ENCODE measurements at regions not wholly inside any gene's neighbourhood (a gene's known extent, or its start where the extent isn't known, plus 50 kb on each side); places are given as distances from the start of the nearest gene placed in this dataset.
"Not testable (repeated sequence)": the region's sequence is repeated elsewhere in the genome, so short reads cannot be mapped to it uniquely, and the experiment has no call there.

DNA sequence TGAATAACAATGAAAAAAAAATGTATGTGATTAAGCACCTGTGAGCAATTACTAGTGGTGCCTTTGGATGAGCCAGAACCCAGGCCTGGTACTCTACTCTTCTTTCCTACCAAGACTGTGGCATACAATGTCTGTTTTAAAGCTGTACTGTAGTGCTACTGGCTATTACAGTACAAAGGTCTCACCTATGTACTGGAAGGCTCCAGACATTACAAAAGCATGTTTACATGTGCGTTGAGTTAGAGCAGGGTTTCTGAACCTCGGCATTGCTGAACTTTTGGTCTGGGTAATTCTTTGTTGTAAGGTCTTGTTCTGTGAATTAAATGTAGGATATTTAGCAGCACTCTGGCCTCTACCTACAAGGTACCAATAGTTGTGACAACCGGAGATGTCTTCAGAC lies 153.8 kb downstream of the SPATA18 start:
- TF ChIP-seq, protein P1, sequence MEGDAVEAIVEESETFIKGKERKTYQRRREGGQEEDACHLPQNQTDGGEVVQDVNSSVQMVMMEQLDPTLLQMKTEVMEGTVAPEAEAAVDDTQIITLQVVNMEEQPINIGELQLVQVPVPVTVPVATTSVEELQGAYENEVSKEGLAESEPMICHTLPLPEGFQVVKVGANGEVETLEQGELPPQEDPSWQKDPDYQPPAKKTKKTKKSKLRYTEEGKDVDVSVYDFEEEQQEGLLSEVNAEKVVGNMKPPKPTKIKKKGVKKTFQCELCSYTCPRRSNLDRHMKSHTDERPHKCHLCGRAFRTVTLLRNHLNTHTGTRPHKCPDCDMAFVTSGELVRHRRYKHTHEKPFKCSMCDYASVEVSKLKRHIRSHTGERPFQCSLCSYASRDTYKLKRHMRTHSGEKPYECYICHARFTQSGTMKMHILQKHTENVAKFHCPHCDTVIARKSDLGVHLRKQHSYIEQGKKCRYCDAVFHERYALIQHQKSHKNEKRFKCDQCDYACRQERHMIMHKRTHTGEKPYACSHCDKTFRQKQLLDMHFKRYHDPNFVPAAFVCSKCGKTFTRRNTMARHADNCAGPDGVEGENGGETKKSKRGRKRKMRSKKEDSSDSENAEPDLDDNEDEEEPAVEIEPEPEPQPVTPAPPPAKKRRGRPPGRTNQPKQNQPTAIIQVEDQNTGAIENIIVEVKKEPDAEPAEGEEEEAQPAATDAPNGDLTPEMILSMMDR (IDR thresholded peaks at IDR 0.05; ENCODE audit: insufficient read depth, low read depth, low read length), result no peak
- DNase-seq (ENCODE audit: low read depth), result no peak
- no peak overlapping the region for H3K4me3 ChIP-seq (ENCODE audit: low read depth, low read length)

DNA sequence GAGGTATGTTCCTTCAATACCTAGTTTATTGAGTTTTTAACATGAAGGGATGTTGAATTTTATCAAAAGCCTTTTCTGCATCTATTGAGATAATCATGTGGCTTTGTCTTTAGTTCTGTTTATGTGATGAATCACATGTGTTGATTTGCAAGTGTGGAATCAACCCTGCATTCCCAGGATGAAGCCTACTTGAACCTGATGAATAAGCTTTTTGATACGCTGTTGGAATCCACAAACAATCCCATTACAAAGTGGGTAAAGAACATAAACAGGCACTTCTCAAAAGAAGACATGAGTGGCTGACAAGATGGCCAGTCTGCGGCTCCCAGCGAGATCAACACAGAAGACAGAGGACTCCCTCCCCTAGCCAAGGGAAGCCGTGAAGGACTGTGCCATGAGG lies 156.0 kb downstream of the SPATA18 start:
- not testable (repeated sequence) for H3K4me3 ChIP-seq (ENCODE audit: low read depth, low read length); DNase-seq (ENCODE audit: low read depth)

DNA sequence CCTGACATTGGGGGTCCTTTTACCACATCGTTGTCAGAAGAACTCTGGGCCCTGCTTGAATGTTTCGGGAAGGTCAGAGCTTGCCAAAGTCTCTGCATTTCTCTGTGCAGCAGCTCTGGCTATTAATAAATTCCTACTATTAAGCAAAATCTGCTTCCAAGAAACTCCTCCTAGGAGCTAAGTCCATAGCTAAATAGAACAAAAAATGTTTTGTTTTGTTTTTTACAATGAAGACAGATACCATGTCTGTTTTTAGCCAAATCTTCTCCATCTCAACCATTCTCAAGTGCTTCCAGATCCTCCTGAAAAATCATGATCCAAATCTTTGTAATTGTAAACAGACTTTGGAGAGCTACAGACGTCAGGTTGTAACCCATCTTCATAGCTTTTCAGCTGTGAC lies 161.6 kb downstream of the SPATA18 start:
- TF ChIP-seq, protein P1 (IDR thresholded peaks at IDR 0.05; ENCODE audit: insufficient read depth, low read depth, low read length), result no peak
- no peak for DNase-seq (ENCODE audit: low read depth)
- no peak overlapping the region for H3K4me3 ChIP-seq (ENCODE audit: low read depth, low read length)

DNA sequence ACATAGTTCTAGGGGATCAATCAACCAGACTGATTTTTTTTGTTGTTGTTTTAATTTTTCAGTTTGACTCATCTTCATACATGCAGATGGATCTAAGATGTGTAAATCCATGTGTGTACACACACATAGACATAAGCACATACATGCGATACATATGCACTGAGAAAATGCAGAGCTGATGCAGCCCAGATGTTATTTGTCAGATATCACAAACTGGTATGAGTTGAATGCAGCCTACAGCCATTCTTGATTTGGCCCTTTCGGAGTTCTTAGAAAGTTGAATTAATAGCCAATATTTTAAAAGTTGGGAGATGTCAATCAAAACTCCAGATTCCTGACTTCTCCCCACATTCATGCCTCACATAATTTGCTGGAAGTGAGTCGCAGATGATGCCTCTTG lies 180.4 kb downstream of the SPATA18 start:
- TF ChIP-seq, protein P1 (IDR thresholded peaks at IDR 0.05; ENCODE audit: insufficient read depth, low read depth, low read length), result no peak
- H3K4me3 ChIP-seq (ENCODE audit: low read depth, low read length), result no peak overlapping the region
- DNase-seq (ENCODE audit: low read depth), result no peak

DNA sequence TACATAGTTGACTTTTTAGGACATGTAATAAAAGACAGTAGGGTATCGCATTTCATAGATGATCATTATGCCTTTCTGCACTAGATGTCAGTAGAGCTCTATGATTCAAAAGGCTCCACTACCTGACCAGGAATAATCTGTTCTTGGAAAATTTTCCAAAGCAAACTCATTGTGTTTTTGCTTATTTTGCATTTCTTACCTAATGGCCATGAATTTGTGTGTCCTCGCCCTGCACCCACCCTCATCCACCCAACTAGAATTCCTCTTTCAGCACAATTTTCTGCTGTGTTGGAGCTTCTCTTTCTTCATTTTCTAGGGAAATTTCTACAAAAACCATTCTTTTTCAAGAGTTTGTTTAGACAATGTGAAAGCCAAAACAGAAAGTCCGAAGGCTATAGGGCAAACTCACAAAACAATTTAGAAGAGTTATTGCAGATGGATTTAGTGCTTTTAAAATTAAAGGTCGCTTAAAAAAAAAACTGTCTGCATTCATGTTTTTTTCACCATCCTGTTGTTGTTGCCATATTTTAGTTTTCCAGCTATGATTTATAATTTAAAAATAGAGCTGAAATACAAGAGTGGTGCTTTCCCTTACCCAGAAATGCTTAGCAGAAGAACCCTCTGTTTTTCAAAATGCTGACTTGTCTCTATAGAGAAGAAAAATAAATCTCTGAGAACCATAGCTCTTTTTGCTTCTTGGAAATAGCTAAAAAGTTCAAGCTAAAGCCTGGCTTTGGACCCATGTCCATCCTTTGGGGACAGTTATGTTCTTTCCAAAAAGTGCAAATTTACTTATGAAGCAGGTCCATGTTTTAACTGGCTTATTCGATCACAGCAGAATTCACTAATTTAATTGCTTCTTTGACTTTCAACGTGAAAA lies 183.7 kb downstream of the SPATA18 start:
- H3K4me3 ChIP-seq (ENCODE audit: low read depth, low read length), result no peak overlapping the region
- TF ChIP-seq, protein P1 (IDR thresholded peaks at IDR 0.05; ENCODE audit: insufficient read depth, low read depth, low read length), result peak; percentile 52
- DNase-seq (ENCODE audit: low read depth), result peak; percentile 61

DNA sequence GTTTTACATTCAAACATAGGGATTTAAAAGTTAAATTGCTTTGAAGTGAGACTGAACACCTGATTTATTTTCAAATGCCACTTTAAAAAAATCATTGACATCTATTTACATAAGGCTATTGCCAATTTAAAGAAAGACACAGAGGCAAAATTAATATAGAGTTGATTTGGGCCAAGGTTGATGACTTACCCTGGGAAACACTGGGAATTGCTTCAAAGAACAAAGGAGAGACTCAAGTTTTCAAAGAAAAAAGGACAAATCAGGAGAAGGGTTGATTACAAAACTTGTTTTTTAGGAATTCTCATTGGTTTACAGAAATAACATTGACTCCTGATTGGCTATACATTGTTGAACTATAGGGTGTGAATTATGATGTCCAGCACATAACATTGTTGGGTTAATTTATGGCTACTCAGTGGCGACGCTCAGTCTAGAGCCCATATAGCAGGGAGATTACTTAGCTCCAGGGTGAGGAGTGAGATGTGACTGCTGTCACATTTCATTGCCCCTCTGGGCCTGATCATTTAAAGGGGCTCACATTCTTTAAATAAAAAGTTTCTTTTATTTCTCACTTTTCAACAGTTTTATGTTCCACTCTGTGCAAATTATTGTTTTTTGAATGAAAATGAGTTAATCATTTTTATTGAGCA lies 184.6 kb downstream of the SPATA18 start:
- TF ChIP-seq, protein P1 (IDR thresholded peaks at IDR 0.05; ENCODE audit: insufficient read depth, low read depth, low read length), result no peak
- DNase-seq (ENCODE audit: low read depth), result no peak
- H3K4me3 ChIP-seq (ENCODE audit: low read depth, low read length), result no peak overlapping the region

DNA sequence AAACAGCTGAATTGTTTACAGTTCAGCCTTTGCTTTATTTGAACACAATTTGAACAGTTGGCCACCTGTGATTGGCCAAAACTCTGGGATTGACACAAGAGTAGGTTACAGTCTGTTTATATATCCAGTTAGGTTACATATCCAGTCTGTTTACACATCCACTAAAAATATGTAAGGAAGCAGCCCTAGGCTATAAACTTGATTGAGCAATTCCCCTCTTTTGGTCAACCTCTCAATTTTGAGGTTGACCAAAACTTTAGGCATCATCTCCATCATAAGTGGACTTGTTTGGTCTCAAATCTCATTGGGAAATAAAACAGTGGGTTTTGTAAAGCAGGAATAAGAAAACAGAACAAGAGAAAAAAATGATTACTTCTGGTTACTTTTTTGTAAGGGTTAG lies 190.8 kb downstream of the SPATA18 start:
- TF ChIP-seq, protein P1 (IDR thresholded peaks at IDR 0.05; ENCODE audit: insufficient read depth, low read depth, low read length), result no peak
- peak; percentile 58 for DNase-seq (ENCODE audit: low read depth)
- H3K4me3 ChIP-seq (ENCODE audit: low read depth, low read length), result no peak overlapping the region

Measured in fibroblast of villous mesenchyme (primary cell).